Ascending aorta (tissue), 2 donors: ENCODE measurements at regions not wholly inside any gene's neighbourhood (a gene's known extent, or its start where the extent isn't known, plus 50 kb on each side); places are given as distances from the start of the nearest gene placed in this dataset.

Experiments used
- DNase-seq, 2 donors: peaks; one replicate each; pipeline ENCODE4 v3.0.0-alpha.2; 2019; ENCODE audit warnings: low spot score in 2 of 2
- H3K27ac ChIP-seq, 2 donors: fragments of 200-600 bp; sonication (generic); one replicate each; pipeline ENCODE4 v1.5.1; 2016 to 2017; ENCODE audit warnings: mild to moderate bottlenecking in 1 of 2
- H3K27me3 ChIP-seq: fragments of 200-600 bp; sonication (generic); one replicate; pipeline ENCODE4 v1.5.1; 2017
- H3K36me3 ChIP-seq, 2 donors: fragments of 200-600 bp; sonication (generic); one replicate each; pipeline ENCODE4 v1.5.1; 2016
- H3K4me1 ChIP-seq, 2 donors: fragments of 200-600 bp; sonication (generic); one replicate each; pipeline ENCODE4 v1.5.1; 2016 to 2017; ENCODE audit warnings: mild to moderate bottlenecking in 1 of 2
- H3K4me3 ChIP-seq, 2 donors: fragments of 200-600 bp; sonication (generic); one replicate each; pipeline ENCODE4 v1.5.1; 2016 to 2017; ENCODE audit warnings: mild to moderate bottlenecking in 1 of 2
- H3K9me3 ChIP-seq, 2 donors: fragments of 200-600 bp; sonication (generic); one replicate each; pipeline ENCODE4 v1.5.1; 2016
- intact Hi-C: fragments of 100-400 bp; cut with DNase I; formaldehyde crosslinking; loops from one replicate; pipeline ENCODE4 v1.15.1; 2023
- TF ChIP-seq, protein P1 (sequence below), 3 experiments: fragments of 200-600 bp in 2 of 3; fragments of 450-650 bp in 1 of 3; sonication (generic) in 2 of 3; IDR thresholded peaks; one replicate each; pipeline ENCODE4 v1.5.1; 2016 to 2019; ENCODE audit warnings: antibody characterized with exemption in 3 of 3, mild to moderate bottlenecking in 1 of 3, moderate library complexity in 1 of 3

DNA sequence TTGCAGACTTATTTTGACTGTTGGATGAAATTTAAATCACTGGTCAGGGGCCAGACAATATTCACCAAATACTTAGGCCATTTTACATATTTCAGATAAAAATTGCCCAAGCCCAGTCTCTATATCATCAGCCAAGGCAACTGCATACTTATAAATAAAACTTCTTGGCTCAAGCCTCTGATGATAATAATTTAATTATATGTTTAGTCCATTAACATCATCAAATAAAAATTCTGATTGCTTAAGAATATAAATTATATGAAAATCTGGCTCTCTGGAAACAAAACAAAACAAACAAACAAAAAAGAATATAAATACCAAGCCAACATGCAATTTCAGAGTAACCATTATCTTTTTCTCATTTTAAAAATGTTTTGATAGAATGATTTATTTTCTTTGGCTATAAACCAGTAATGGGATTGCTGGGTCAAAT is 165.2 kb downstream of the BTG1 start:
- Histone ChIP-seq H3K36me3 (no peaks in the 10 kb centered on the region), H3K4me1 (peaks cover 5 to 12% of the 10 kb centered on the region in 2 donors), H3K27ac (peak overlapping the region in 1 of 2 donors; percentile 17), H3K27me3 (no peaks in the 10 kb centered on the region), H3K9me3 (no peaks in the 10 kb centered on the region), H3K4me3 (no peak overlapping the region)
- DNase-seq, result no peak
- TF ChIP-seq, protein P1, sequence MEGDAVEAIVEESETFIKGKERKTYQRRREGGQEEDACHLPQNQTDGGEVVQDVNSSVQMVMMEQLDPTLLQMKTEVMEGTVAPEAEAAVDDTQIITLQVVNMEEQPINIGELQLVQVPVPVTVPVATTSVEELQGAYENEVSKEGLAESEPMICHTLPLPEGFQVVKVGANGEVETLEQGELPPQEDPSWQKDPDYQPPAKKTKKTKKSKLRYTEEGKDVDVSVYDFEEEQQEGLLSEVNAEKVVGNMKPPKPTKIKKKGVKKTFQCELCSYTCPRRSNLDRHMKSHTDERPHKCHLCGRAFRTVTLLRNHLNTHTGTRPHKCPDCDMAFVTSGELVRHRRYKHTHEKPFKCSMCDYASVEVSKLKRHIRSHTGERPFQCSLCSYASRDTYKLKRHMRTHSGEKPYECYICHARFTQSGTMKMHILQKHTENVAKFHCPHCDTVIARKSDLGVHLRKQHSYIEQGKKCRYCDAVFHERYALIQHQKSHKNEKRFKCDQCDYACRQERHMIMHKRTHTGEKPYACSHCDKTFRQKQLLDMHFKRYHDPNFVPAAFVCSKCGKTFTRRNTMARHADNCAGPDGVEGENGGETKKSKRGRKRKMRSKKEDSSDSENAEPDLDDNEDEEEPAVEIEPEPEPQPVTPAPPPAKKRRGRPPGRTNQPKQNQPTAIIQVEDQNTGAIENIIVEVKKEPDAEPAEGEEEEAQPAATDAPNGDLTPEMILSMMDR (IDR thresholded peaks at IDR 0.05), result no peak
- intact Hi-C loops, result no loop called here

DNA sequence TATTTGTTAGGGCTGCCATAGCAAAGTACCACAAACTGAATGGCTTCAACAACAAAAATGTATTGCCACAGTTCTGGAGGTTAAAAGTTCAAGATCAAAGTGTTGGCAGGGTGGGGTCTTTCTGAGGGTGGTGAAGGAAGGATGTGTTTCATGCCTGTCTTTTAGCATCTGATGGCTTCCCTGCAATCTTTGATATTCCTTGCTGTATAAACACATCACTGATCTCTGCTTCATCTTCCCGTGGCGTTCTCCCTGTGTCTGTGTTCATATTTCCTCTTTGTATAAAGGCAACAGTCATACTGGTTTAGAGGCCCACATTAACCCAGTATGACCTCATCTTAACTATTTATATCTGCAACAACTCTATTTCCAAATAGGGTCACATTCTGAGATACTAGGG is 167.5 kb downstream of the BTG1 start:
- TF ChIP-seq, protein P1 (IDR thresholded peaks at IDR 0.05), result no peak
- H3K4me1 ChIP-seq, result peaks cover 0 to 2% of the 10 kb centered on the region in 2 donors
- intact Hi-C loops, result no loop called here
- H3K27ac ChIP-seq, result no peak overlapping the region
- no peaks in the 10 kb centered on the region for H3K27me3 ChIP-seq
- H3K36me3 ChIP-seq, result no peaks in the 10 kb centered on the region
- no peaks in the 10 kb centered on the region for H3K9me3 ChIP-seq
- DNase-seq, result no peak
- no peak overlapping the region for H3K4me3 ChIP-seq

DNA sequence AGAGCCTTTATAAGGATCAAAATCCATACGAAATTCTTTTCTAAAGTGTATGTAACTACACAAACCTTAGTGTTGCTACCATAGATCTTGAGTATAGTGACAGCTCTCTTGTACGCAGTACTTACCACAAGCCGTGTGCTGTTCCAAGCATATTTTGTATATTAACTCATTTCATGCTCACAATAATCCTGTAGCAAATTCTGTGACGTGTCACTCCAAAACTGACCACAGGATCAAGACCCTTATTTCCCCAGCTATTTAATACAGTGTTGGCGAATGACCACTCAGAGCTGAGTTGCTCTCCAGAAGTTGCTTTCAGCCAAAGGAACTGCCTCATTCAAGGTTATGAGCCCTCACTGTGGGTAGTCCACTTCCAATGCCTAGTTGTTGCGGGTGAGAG is 169.8 kb downstream of the BTG1 start:
- intact Hi-C loops, result no loop called here
- Histone ChIP-seq H3K36me3 (no peaks in the 10 kb centered on the region), H3K4me1 (peaks cover 0 to 2% of the 10 kb centered on the region in 2 donors), H3K27me3 (no peaks in the 10 kb centered on the region), H3K27ac (no peak overlapping the region), H3K9me3 (no peaks in the 10 kb centered on the region), H3K4me3 (no peak overlapping the region)
- TF ChIP-seq, protein P1 (IDR thresholded peaks at IDR 0.05), result no peak
- no peak for DNase-seq

DNA sequence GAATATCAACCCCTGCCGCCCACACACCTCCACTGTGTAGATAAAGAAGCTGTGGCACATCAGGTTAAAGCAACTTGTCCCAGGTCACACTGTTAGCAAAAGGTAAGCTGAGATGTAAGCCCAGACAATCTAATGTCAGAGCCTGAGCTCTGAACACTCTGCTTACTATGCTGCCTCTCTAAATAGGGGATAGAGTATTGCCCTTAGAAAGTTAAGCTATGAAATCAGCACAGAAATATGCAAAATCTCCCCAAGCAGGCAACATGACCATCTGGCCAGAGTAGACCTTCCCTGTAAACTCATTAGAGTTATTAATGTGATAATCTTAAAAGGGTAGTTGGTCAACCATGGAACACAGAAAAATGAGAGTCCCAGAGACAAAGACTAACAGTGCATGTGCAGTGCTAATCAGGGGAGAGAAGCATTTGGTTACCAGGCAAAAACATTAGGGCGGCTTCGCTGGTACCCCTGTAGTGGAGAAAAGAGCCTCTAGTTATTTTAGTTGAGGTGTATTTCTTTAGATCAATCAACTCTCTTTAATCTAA is 171.0 kb downstream of the BTG1 start:
- TF ChIP-seq, protein P1 (IDR thresholded peaks at IDR 0.05), result no peak
- H3K36me3 ChIP-seq, result no peaks in the 10 kb centered on the region
- no peak for DNase-seq
- peaks cover 0 to 2% of the 10 kb centered on the region in 2 donors for H3K4me1 ChIP-seq
- no peak overlapping the region for H3K4me3 ChIP-seq
- H3K9me3 ChIP-seq, result no peaks in the 10 kb centered on the region
- intact Hi-C loops, result no loop called here
- H3K27ac ChIP-seq, result no peak overlapping the region
- no peaks in the 10 kb centered on the region for H3K27me3 ChIP-seq

DNA sequence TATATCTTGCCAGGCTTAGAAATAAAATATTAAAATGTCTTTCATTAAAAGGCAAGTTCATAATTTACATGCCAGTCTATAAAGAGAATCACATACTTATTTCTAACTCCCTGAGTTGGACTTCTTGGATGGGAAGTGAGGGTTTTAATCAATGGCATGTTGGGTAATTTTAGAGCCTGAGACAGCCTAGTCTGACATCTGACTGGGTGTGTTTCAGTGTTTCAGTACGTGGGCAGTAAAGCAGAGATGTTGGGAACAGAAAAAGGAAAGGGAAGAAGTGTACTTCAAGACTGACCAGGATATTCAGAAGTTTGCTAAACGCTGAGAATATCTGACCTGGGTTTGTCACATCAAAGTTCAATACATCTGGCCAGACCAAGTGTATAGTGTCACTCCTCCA is 171.8 kb downstream of the BTG1 start:
- Histone ChIP-seq H3K27me3 (no peaks in the 10 kb centered on the region), H3K4me3 (no peak overlapping the region), H3K27ac (no peak overlapping the region), H3K36me3 (no peaks in the 10 kb centered on the region), H3K9me3 (no peaks in the 10 kb centered on the region), H3K4me1 (peaks cover 0 to 2% of the 10 kb centered on the region in 2 donors)
- TF ChIP-seq, protein P1 (IDR thresholded peaks at IDR 0.05), result no peak
- intact Hi-C loops, result no loop called here
- no peak for DNase-seq

DNA sequence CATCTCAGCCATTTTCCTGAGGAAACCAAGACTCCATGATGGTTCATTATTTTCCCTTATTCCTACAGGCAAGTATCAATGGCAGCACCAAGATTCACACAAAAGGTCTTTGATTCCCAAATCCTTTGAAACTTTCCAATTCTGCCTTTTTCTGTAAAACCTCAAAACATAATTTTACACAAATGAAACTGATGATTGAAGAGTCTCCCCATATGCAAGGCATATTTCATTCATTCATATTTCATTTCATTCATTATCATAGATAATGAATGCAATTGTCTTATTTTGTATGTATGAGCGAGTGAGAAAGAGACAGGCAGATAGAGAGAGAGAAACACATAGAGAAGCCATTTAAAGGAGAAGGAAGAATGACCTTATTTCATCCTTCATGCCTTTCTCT is 172.8 kb downstream of the BTG1 start:
- TF ChIP-seq, protein P1 (IDR thresholded peaks at IDR 0.05), result no peak
- intact Hi-C loops, result no loop called here
- Histone ChIP-seq H3K9me3 (no peaks in the 10 kb centered on the region), H3K27ac (no peak overlapping the region), H3K4me1 (peaks cover 0 to 1% of the 10 kb centered on the region in 2 donors), H3K4me3 (no peak overlapping the region), H3K27me3 (no peaks in the 10 kb centered on the region), H3K36me3 (no peaks in the 10 kb centered on the region)
- DNase-seq, result no peak
